Omental fat pad (tissue), 3 donors: ENCODE measurements at regions not wholly inside any gene's neighbourhood (a gene's known extent, or its start where the extent isn't known, plus 50 kb on each side); places are given as distances from the start of the nearest gene placed in this dataset.
"Not testable (repeated sequence)": the region's sequence is repeated elsewhere in the genome, so short reads cannot be mapped to it uniquely, and the experiment has no call there.

ENCODE experiments used
- ATAC-seq: fragments of 150-250 bp; one replicate; pipeline ENCODE4 v1.9.1; 2016; ENCODE audit warnings: mild to moderate bottlenecking, moderate library complexity; ENCODE audit not compliant: low FRiP score
- DNase-seq: peaks from one replicate; pipeline ENCODE4 v3.0.0-alpha.2; 2019; ENCODE audit warnings: low spot score
- TF ChIP-seq, protein P1 (sequence below), 3 donors: fragments of 450-650 bp; IDR thresholded peaks; one replicate each; pipeline ENCODE4 v1.5.1; 2016 to 2017; ENCODE audit warnings: antibody characterized with exemption in 3 of 3, mild to moderate bottlenecking in 3 of 3, moderate library complexity in 2 of 3

DNA sequence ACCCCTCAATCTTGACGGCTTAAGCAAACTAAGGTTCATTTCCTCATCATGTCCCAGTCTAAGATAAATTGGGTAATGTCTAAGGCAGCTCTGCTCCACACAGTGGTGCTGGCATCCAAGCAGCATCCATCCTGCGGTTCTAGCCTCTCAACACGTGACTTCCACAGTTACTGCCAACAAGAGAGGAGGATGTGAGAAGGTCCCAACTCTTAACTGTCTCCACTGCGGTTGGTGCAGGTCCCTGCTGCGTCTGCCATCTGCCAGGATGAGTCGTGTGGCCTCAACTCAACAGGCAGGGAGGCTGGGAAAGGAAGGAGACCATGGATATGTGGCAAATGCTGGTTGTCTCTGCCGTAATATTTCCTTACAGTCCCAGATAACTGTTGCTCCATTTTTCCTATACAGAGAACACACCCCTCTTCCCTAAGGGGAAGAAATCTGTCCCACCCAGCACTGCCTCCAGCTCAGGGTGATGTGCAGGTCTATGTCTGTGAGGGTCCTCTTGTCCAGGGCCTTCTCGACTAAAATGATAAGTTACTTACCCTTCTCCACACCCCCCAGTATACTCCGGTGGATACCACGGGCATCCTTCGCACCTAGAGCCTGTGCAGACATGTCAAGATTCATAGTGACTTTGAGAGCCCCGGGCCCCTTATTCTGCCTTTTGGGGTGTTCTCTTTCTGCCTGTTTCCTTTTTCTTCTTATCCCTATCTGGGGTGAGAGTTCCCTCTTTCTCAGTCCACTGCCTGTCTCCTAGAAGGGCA is 64.7 kb downstream of the KCNJ18 start:
- TF ChIP-seq, protein P1, sequence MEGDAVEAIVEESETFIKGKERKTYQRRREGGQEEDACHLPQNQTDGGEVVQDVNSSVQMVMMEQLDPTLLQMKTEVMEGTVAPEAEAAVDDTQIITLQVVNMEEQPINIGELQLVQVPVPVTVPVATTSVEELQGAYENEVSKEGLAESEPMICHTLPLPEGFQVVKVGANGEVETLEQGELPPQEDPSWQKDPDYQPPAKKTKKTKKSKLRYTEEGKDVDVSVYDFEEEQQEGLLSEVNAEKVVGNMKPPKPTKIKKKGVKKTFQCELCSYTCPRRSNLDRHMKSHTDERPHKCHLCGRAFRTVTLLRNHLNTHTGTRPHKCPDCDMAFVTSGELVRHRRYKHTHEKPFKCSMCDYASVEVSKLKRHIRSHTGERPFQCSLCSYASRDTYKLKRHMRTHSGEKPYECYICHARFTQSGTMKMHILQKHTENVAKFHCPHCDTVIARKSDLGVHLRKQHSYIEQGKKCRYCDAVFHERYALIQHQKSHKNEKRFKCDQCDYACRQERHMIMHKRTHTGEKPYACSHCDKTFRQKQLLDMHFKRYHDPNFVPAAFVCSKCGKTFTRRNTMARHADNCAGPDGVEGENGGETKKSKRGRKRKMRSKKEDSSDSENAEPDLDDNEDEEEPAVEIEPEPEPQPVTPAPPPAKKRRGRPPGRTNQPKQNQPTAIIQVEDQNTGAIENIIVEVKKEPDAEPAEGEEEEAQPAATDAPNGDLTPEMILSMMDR (IDR thresholded peaks at IDR 0.05) = no peak
- DNase-seq (no peak), ATAC-seq (no peak)

DNA sequence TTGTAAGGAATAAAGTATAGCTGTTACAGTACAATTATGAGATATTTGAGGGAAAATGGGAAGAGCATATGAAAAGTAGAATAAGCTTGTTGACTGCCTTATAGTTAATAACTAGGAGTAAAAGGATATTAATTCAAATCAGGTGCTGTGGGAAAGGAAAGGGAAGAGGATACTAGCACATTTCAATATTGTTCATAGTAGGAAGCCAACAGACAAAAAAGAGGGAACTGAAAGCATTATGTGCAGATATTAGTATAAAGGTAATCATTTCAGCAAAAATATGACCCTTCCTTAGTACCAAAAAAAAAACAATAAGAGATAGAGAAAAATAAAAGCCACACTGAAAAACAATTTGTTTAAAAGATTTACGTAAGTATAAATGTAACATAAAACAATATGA is 67.3 kb downstream of the KCNJ18 start:
- ATAC-seq, DNase-seq: not testable (repeated sequence)

DNA sequence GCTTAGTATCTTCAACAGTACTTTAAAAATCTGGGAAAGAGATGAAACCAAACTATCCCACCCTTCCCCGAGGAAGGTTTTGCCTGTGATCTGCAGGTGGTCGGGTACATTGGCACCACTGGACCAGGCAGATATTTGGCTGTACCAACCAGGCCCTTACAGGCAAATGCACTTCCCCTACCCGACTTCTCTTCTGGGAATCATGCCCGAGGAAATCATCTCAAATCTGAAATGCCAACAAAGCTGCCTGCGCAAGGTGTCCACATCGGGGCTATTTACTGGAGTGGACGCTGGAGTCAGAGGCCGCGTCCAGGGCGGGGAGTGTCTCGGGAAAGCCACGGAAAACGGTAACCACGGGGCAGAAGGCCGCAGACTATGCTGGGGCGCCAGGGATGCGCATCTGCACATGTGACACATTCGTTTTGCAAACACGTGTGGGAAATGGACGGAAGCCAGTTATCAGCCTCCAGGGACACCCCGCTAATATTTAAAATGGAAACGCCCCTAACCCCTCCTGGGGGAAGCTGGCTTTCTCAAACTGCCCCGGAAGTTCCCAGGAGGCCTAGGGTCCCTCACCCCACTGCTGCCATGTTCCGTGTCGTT is 71.5 kb downstream of the KCNJ18 start:
- not testable (repeated sequence) for ATAC-seq, DNase-seq

DNA sequence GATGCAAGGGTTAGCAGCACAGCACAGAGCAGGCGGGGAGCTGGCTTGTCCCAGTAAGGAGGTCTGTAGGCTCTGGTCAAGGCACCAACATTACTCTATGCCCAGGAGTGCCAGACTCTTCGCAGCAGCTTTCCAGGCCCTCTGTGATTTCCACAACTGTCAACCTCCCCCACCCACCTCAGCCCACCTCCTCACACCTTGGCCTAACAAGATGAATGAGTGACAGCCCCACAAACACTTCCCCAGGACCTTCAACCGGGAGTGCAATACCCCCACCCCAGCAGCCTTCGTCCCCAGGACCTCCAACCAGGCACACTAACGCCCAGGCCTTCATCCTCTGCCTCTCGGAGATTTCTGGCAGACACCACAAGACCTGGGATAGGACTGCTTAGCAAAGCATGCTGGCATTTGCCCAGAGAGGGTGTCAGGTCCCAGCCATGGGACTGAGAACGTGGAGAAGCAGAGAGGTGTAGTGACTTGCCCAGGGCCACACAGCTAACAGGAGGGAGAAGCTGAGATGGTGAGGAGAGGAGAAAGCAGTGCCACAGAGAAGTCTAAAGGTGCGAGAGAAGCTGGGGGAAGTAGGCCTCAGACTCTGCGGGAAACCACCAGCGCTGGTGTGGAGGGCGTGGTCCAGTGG is 73.4 kb downstream of the KCNJ18 start:
- ATAC-seq = peak; percentile 28
- not testable (repeated sequence) for DNase-seq

DNA sequence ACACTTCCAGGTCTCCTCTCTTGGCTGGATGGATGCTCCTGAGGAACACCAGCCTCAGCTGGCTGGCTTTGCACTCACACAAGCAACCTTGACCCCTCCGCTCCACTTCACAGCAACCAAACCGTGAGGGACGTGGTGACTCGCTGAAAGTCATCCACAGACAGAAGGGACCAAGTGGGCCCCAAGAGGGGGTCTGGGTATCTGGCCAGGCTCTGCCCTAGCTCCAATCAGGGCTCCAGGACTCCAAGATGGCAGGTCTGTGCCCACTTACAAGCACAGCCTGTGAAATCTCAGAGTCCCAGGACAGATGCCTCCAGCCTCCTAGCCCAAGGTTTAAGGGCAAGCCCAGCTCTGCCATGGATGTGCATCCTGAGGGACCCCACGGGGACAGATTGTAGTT is 74.2 kb downstream of the KCNJ18 start:
- not testable (repeated sequence) for ATAC-seq, DNase-seq

DNA sequence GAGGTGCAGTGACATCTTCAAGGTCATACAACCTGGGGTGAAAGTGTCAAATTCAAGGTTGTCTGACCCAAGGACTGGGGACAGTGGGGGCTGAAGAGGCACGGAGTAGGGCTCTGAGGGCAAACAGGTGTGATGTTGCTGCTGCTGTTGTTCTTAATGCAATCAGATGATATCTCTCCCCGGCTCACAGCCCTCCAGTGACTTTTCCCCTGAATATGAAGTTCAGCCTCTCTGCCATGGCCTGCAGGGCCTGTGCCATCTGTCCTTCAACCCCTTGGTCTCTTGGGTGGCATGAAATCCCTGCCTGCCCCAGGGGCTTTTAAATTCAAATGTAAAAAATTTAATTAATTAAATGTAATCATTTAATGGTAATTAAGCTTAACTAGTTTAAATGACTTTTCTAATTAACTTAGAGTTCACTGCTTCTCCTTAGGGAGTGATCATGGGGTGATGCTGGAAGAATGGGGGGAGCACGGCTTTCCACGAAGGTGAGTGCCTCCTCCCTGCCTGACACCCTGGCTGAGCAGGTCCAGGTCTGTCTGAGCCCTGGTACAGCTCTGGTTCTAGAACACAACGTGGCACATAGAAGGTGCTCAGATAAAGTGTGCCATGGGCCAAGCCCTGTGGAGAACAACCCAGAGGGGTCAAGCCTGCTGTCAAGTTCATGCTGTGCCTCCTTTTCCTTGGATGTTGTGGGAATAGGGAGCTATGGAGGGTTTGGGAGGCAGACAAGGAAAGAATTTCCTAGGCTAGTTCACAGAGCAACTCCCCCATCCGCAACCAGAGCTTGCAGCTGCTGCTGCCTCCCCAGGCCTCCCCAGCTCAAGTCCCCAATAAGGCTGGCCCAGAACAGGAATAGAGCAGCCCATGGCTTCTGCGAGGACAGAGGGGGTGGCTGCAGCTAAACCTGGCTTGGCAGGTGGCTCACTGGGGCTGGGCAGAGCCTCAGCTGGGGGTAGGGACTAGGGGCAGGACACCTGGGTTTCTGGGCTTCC is 75.1 kb downstream of the KCNJ18 start:
- ATAC-seq, DNase-seq: not testable (repeated sequence)

DNA sequence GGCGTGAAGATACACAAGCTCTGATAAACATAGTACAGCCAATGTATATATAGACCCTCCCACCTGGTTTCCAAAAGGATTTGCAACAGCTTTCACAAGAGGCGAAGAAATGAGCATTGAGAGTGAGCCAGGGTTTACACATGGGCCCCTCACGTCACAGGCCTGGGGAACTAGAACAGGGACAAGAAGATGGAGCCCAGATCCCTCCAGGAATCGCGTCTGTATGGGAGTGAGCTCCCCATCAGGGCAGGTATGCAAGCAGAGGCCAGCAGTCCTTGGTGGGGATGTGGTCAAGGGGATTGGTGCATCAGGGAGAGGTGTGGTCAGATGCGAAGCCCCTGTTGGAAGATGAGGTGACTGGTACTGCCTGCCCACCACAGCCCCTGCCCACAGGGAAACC is 75.9 kb downstream of the KCNJ18 start:
- ATAC-seq, DNase-seq: not testable (repeated sequence)

DNA sequence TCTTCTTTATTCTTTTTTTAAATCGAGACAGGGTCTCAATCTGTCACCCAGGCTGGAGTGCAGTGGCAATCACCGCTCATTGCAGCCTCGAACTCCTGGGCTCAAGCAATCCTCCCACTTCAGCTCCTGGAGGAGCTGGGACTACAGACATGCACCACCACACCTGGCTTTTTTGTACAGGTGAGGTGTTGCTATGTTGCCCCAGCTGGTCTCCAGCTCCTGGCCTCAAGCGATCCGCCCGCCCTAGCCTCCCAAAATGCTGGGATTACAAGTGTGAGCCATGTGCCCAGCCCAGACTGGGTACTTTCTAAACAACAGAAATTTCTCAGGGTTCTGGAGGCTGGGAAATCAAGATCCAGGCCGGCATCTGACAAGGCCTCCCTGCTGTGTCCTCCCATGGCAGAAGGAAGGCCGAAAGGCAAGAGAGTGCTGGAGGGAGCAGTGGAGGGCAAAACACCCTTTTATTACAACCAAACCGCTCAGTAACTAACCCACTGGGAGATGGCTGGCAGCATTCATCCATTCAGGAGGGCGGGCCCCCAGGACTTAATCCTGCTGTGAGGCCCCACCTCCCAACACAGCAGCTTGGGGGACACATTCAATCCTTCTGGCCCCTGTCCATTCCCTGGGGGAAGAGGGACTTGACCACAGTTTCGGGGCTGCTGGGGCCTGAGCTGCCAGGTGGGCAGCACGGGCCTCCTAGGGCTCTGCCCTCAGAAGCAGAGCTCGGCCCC is 76.6 kb downstream of the KCNJ18 start:
- ATAC-seq, DNase-seq: not testable (repeated sequence)

DNA sequence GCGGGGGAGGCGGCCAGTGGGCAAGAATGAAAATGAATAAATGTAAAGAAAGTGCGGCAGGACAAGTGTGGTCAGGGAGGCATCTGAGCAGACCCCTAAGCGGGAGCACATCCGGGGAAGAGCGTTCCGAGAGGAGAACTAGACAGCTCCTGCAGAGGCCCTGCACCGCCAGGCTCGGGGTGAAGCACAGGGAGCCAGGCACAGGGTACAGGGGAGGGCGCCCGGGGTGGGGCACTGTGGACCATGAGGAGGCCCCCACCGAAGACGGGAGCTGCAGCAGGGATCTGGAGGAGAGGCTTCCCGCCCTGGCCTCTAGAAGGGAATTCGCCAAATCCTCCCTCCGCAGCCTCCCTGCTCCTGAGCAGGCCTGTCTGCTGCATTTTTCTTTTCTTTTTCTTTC is 77.5 kb downstream of the KCNJ18 start:
- not testable (repeated sequence) for ATAC-seq

DNA sequence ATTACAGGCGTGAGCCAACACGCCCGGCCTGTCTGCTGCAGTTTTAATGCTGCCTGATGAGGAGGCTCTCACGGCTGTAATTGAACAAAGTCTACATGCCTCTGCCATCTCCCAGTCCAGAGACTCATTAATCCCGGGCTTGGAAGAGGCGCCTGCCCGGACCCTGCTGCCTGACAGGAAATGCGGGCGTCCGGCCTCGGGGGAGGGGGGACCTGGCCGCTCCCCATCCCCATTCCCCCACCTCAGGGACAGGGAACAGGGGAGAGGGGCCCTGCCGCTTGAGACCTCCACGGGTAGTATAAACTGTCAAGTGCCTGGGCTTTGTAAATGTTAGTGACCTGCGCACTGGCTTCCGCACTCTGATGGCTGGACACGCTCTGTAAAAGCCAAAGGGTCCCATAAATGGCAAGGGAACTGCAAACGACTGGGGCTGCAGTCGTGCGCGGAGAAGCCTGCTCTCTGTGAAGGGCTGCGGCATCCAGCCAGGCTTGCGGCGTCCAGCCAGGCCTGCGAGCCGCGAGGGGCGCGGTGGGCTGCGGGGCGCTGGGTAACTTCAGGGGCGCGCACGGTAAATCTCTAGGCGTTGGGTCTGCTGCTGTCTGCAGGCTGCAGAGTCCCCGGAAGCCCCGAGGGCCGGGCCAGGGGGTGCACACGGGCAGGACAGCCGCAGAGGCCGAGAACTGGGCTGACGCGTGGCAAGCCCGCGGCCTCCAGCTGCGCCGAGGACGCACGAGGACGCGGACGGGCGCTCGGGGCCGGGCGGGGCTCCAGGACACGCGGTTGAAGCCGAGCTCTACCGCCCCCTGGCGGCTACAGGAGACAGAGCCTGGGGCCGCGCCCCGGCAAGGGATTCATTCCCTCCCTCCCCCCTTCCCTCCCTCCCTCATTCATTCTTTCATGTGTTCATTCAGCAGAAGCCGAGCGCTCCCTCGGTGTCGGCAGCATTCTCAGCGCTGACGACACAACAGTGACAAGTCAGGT is 78.4 kb downstream of the KCNJ18 start:
- ATAC-seq = peak; percentile 84
- DNase-seq = not testable (repeated sequence)

More for the DNA sequence above, 77.5 kb downstream of the KCNJ18 start:
- not testable (repeated sequence) for DNase-seq

DNA sequence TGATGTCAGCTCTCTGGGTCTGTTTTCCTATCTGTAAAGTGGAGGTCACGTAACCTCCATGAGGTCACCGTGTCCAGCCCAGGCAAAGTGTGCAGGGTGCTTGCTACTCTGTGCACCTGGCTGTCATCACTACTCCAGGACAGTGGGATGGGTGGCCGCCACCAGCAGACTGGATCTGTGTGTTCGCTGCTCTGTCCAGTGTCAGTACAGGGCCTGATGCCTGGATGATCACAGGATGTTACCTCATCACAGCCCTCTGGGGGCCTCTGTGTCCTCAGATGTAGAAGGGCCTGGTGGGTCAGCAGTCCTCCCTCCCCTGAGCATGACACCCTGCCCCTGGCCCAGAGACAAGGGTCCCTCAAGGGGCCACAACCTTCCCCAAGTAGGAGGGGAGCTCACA is 80.0 kb downstream of the KCNJ18 start:
- TF ChIP-seq, protein P1 (IDR thresholded peaks at IDR 0.05) = no peak
- DNase-seq = no peak
- no peak for ATAC-seq

DNA sequence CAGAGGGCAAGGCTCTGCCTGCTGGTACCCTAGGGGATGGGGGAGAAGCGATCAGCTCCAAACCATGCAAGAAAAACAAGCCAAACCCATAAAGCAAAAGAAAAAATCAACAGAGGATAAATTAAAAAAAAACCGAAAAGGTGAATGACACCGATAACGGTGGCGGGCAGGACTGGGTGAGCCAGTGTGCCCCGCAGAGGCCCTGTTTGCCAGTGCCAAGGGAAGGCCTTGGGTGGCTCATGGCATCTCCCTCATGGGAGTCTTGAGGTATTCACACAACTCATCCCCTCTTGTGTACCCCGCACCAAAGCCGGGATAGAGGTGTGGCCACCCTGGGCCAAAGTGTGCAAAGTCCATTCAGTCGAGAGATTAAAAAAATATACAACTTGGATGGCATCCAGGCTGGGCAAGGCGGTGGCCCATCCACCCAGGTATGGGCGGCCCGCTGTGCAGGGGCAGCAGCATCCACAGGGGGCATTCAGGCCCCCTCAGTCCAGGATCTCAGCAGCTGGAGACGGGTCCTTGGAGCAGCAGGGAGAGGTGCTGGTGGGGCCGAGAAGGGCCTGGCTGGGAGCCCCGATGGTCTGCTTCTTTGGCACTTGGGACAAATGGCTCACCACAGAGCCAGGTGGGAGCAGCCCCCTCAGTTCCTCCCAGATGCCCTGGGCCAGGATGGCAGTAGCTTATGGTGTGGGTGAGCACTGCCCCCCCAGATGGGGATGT is 80.8 kb downstream of the KCNJ18 start:
- ATAC-seq, DNase-seq: not testable (repeated sequence)
